ENCODE measurements at regions not wholly inside any gene's neighbourhood (a gene's known extent, or its start where the extent isn't known, plus 50 kb on each side); places are given as distances from the start of the nearest gene placed in this dataset.

GRCh38 chr1:218217040-218217439, 68.1 kb upstream of the RRP15 start:
- H3K27me3 ChIP-seq (replicated peaks in 1 of 4; ENCODE audit: control insufficient read depth in 3 of 4, extremely low read depth in 1 of 4, insufficient read depth in 3 of 4, low read length in 3 of 4) = no peaks in the 10 kb centered on the region
- H3K56ac ChIP-seq (replicated peaks; ENCODE audit: insufficient read length, low read depth, low read length) = no peak overlapping the region
- H4K8ac ChIP-seq (ENCODE audit: extremely low read depth, insufficient read depth, low read length) = no peak overlapping the region
- no peak overlapping the region for H2BK5ac ChIP-seq (ENCODE audit: low read depth, low read length)
- no peaks in the 10 kb centered on the region for H3K79me2 ChIP-seq (ENCODE audit: control insufficient read depth in 1 of 2, insufficient read depth in 2 of 2, low read length in 2 of 2)
- H4K91ac ChIP-seq (replicated peaks; ENCODE audit: insufficient read length, low read length) = no peak overlapping the region
- no peaks in the 10 kb centered on the region for H4K20me1 ChIP-seq (replicated peaks in 1 of 2; ENCODE audit: control insufficient read depth in 1 of 2, insufficient read depth in 2 of 2, low read length in 2 of 2)
- ChIA-PET CTCF (ENCODE audit: partially characterized antibody) (interaction anchor here (1.5 kb wide), 1 partner anchor 1169 kb away, joined by 4 read pairs; no protein-coding TSS in a partner anchor), POLR2A (ENCODE audit: partially characterized antibody) (no interaction called here)
- H3K4me3 ChIP-seq (ENCODE audit: extremely low read depth in 1 of 4, insufficient read depth in 2 of 4, low read depth in 3 of 4, low read length in 4 of 4) = no peak overlapping the region; a peak in 1 of 8 replicates
- H2AK5ac ChIP-seq (ENCODE audit: low read depth, low read length) = no peak overlapping the region
- H3K36me3 ChIP-seq (ENCODE audit: control insufficient read depth in 2 of 4, insufficient read depth in 4 of 4, low read length in 3 of 4) = no peaks in the 10 kb centered on the region
- DNase-seq (ENCODE audit: low read depth in 1 of 2, low spot score in 2 of 2) (peak in 1 of 2 experiments; percentile 5), FAIRE-seq (peak; percentile 48)
- H2BK120ac ChIP-seq (replicated peaks; ENCODE audit: low read depth, low read length) = no peak overlapping the region
- no peak overlapping the region for H2BK12ac ChIP-seq (ENCODE audit: low read depth, low read length)
- no peak overlapping the region for H3K14ac ChIP-seq (ENCODE audit: insufficient read length)
- no peak overlapping the region for H2BK15ac ChIP-seq (ENCODE audit: low read length)
- no peak overlapping the region for H3K27ac ChIP-seq (ENCODE audit: low read depth, low read length)
- H3K23ac ChIP-seq (ENCODE audit: insufficient read length) = no peak overlapping the region
- peak overlapping the region; percentile 68; the same call in 1 of the 2 replicates for H2AFZ ChIP-seq (ENCODE audit: low read length)
- 17% methylated on average over 4 of the region's 4 CpGs; no CpG with 5 or more reads in 1 of the 2 experiments for WGBS, 2 experiments (ENCODE audit: extremely low coverage in 1 of 2, insufficient coverage in 1 of 2, insufficient read length in 1 of 2, insufficient replicate concordance in 2 of 2, low coverage in 1 of 2, low lambda C conversion rate in 2 of 2, missing lambda C conversion rate in 1 of 2)
- no peak overlapping the region for H2BK20ac ChIP-seq (ENCODE audit: low read length)
- H3K79me1 ChIP-seq (ENCODE audit: low read depth, low read length) = no peaks in the 10 kb centered on the region
- peaks cover 0 to 12% (median 2%) of the 10 kb centered on the region in 4 experiments; a peak in 2 of 7 replicates for H3K4me1 ChIP-seq (replicated peaks in 1 of 4; ENCODE audit: control insufficient read depth in 3 of 4, insufficient read depth in 4 of 4, low read length in 3 of 4)
- no peaks in the 10 kb centered on the region; the same call in 1 of the 2 replicates for H3K23me2 ChIP-seq (ENCODE audit: low read depth, low read length)
- H3K18ac ChIP-seq (ENCODE audit: extremely low read depth, low read length) = peak overlapping the region; percentile 42; the same call in 1 of the 2 replicates
- no peak overlapping the region for H3K4ac ChIP-seq (replicated peaks; ENCODE audit: insufficient read length, low read depth, low read length)
- no peaks in the 10 kb centered on the region for H3K9me3 ChIP-seq (ENCODE audit: insufficient read depth in 2 of 2, low read depth in 1 of 2, low read length in 1 of 2)
- H3K4me2 ChIP-seq (ENCODE audit: insufficient read depth in 1 of 2, low read depth in 2 of 2, low read length in 2 of 2) = peak overlapping the region; percentile 13 to 30; a peak in 1 of 4 replicates
- H4K5ac ChIP-seq (ENCODE audit: insufficient read length, low read depth, low read length) = no peak overlapping the region
- H3K9ac ChIP-seq (replicated peaks in 1 of 4; ENCODE audit: extremely low read depth in 1 of 4, low read depth in 3 of 4, low read length in 3 of 4) = no peak overlapping the region; a peak in 1 of 7 replicates
- no peak for TF ChIP-seq EGR1 (IDR thresholded peaks at IDR 0.05; ENCODE audit: borderline replicate concordance, low read depth, low read length)
- TF ChIP-seq SP4 (IDR thresholded peaks at IDR 0.05; ENCODE audit: low read length) = no peak
- no peak for TF ChIP-seq CTBP2 (IDR thresholded peaks at IDR 0.05; ENCODE audit: borderline replicate concordance, insufficient read depth, insufficient read length, low read length)
- TF ChIP-seq MAFK (IDR thresholded peaks at IDR 0.05; ENCODE audit: low read depth, low read length) = no peak
- TF ChIP-seq MAX (IDR thresholded peaks at IDR 0.05) = no peak
- TF ChIP-seq FOSL1 (IDR thresholded peaks at IDR 0.05; ENCODE audit: insufficient read depth, low read depth, low read length) = no peak
- no peak for TF ChIP-seq USF2 (IDR thresholded peaks at IDR 0.05; ENCODE audit: low read length)
- TF ChIP-seq ASH2L (IDR thresholded peaks at IDR 0.05; ENCODE audit: low read length) = no peak
- TF ChIP-seq ATF3 (IDR thresholded peaks at IDR 0.05; ENCODE audit: insufficient read depth, low read depth, low read length) = no peak
- no peak for TF ChIP-seq POU5F1 (IDR thresholded peaks at IDR 0.05; ENCODE audit: low read depth, low read length)
- TF ChIP-seq HDAC6 (IDR thresholded peaks at IDR 0.05; ENCODE audit: low read depth, low read length) = no peak
